ENCODE measurements at regions not wholly inside any gene's neighbourhood (a gene's known extent, or its start where the extent isn't known, plus 50 kb on each side); places are given as distances from the start of the nearest gene placed in this dataset.

GRCh38 chr9:18194316-18194715, 279.6 kb upstream of the ADAMTSL1 start:
- H3K9ac ChIP-seq (replicated peaks; ENCODE audit: extremely low read depth, insufficient read depth, low read length): no peak overlapping the region
- ChIA-PET CTCF (interaction anchor here (1.7 kb wide), 1 partner anchor 248 kb away, joined by 6 read pairs; no protein-coding TSS in a partner anchor), POLR2A (no interaction called here)
- DNase-seq (ENCODE audit: low read depth, low spot score) (no peak), FAIRE-seq (no peak)
- H3K4me1 ChIP-seq (ENCODE audit: control insufficient read depth, extremely low read depth, insufficient read depth, low read length): no peaks in the 10 kb centered on the region
- dilution Hi-C loops (cut with MboI; ENCODE audit: extremely low pct_ligation_motif_present, low sequenced_read_pairs): no loop called here
- H3K79me2 ChIP-seq (ENCODE audit: control insufficient read depth, insufficient read depth, low read length): no peaks in the 10 kb centered on the region
- BruUV-seq (replicated peaks): no TSS peak
- H3K9me3 ChIP-seq (replicated peaks; ENCODE audit: control insufficient read depth, insufficient read depth, low read length): no peaks in the 10 kb centered on the region
- H2AFZ ChIP-seq (ENCODE audit: low read depth, low read length): no peak overlapping the region
- H3K36me3 ChIP-seq (ENCODE audit: control insufficient read depth in 2 of 2, extremely low read depth in 1 of 2, insufficient read depth in 2 of 2, low read length in 2 of 2): no peaks in the 10 kb centered on the region
- no peak overlapping the region for H3K4me3 ChIP-seq (replicated peaks in 1 of 3; ENCODE audit: insufficient read depth in 1 of 3, low read depth in 1 of 3, low read length in 3 of 3)
- TF ChIP-seq POLR2A (IDR thresholded peaks at IDR 0.05; ENCODE audit: low read depth, low read length): no peak
- no peak for TF ChIP-seq CTCF (IDR thresholded peaks at IDR 0.05; ENCODE audit: extremely low read depth in 1 of 2, insufficient read depth in 1 of 2, low read depth in 1 of 2, low read length in 2 of 2)
- TF ChIP-seq EZH2 (IDR thresholded peaks at IDR 0.05; ENCODE audit: borderline replicate concordance, low read depth, low read length, severe bottlenecking): no peak
- no peak for TF ChIP-seq GATA2 (IDR thresholded peaks at IDR 0.05; ENCODE audit: insufficient read depth, insufficient read length, low read depth, low read length)
- TF ChIP-seq JUN (IDR thresholded peaks at IDR 0.05; ENCODE audit: borderline replicate concordance, insufficient read depth, insufficient read length, low read depth): no peak
- TF ChIP-seq POLR2AphosphoS5 (IDR thresholded peaks at IDR 0.05; ENCODE audit: insufficient read depth, low read depth, low read length): no peak
- no peak for TF ChIP-seq FOS (IDR thresholded peaks at IDR 0.05; ENCODE audit: borderline replicate concordance, insufficient read depth, low read length)
- no peak for TF ChIP-seq MAX (IDR thresholded peaks at IDR 0.05; ENCODE audit: insufficient read depth, insufficient read length)
- TF ChIP-seq MYC (IDR thresholded peaks at IDR 0.05; ENCODE audit: low read depth, low read length): no peak
- H3K27me3 ChIP-seq (ENCODE audit: control insufficient read depth in 2 of 2, insufficient read depth in 2 of 2, low read length in 2 of 2): peaks cover 2 to 3% of the 10 kb centered on the region in 2 experiments
- no peak overlapping the region for H3K27ac ChIP-seq (ENCODE audit: insufficient read depth, low read depth, low read length)
- no peaks in the 10 kb centered on the region for H3K9me1 ChIP-seq (replicated peaks; ENCODE audit: control insufficient read depth, extremely low read depth, insufficient read depth, low read length)
- intact Hi-C loops (cut with micrococcal nuclease): no loop called here
- H4K20me1 ChIP-seq (replicated peaks; ENCODE audit: control insufficient read depth, extremely low read depth, insufficient read depth, low read length): no peaks in the 10 kb centered on the region
- no peak overlapping the region for H3K4me2 ChIP-seq (ENCODE audit: insufficient read depth, low read length)
